ENCODE measurements at regions not wholly inside any gene's neighbourhood (a gene's known extent, or its start where the extent isn't known, plus 50 kb on each side); places are given as distances from the start of the nearest gene placed in this dataset.
"Not testable (repeated sequence)": the region's sequence is repeated elsewhere in the genome, so short reads cannot be mapped to it uniquely, and the experiment has no call there.

DNA sequence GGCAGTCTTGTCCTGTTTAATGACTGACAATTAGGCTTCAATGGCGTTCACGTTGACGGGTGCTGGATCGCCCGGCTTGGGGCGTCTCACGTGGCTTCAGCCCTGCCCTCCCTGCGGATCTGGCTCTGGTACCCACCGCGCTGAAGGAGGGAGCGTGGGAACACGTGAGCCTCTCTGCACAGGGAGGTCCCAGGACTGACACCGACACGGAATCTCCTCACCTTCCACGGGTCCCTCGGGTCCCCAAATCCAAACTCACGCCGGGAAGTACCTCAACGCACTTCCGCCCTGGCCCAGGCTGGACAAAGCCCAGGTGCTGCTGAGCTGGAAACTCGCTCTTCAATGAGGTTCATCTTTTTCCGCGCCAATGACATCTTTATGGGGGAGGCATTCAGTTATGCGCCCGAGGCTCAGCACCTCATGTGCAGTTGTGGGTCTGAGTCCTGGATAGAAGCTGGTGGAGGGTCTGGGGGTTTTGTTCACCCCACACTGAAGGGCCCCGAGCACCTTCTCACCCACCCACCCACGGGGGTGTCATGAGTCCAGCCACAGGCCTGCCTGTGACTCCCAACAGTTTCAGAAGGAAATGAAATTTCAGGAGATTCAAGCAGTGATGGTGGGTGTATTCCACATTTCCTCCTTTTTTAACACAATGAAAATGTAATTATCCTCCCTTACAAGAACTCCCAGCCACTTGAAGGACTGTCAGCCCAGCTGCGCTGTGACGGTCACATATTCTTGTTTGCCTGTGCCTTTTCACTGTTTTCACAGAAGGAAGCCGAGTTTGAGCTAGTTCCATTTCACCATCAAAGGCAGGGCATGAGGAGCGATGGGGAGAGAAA is 251.7 kb upstream of the SFSWAP start:
- DNase-seq (ENCODE audit: low read depth): no peak

DNA sequence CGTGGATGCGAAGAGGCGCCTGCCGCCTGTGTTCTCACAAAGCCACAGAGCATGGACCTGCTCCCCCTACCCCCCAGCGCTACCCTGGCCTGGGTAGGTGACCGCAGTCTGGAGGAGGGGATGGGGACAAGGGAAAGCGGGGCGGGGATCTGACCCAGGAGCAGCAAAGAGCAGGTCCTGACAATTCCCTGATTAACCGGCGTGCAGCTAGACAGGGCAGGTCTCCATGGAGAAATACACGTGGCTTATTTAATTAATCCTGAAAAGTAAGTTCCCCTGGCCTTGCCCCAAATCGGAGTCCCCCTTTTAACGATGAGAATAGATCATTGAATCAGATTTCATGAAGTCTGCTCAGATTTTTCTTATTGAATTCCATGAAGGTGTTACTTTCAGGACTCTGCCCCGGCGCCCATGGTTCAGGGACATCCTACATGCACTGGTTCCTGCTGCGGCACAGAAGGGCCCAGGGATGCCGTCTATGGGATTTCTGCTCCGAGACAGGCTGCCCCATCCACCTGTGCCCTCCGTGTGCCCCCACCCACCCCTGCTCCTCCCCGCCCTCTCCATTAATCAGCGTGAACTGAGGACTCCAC is 251.0 kb upstream of the SFSWAP start:
- no peak for DNase-seq (ENCODE audit: low read depth)

DNA sequence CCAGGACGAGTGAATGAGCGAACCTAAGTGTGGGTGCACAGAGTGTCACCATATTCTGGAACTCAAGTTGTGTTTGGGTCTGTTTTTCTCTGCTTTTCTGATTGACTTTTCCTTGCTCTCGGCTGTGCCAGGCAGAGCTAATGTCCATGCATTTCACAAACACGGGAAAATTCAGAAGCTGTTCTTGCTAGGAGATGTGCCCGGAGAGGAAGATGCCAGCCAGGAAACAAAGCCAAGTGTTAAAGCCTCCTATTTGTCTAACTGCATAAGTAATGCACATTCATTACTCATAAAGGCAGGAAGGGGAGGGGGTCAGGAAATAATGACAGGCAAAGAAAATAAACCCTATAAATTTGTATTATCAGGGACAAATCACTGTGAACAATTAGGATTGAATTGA is 250.4 kb upstream of the SFSWAP start:
- no peak for DNase-seq (ENCODE audit: low read depth)

DNA sequence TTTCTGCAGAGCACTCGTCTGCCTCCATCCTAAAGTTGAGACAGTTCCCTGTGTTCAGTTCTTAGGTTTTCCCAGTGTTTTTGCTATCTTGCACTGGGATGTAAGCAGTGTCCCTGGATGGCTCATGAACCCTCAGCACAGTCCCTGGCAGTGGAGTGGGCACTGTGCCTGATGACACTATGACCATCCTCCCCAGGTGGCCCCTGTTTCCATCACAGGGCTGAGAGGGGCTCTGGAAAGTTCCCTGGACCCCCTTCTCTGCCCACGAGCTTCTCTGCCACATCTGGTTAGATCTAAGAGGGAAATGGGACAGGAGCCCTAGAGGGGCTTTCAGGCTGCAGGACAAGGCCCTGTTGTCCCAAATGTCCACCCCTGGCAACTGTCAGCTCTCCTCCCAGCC is 249.8 kb upstream of the SFSWAP start:
- no peak for DNase-seq (ENCODE audit: low read depth)

DNA sequence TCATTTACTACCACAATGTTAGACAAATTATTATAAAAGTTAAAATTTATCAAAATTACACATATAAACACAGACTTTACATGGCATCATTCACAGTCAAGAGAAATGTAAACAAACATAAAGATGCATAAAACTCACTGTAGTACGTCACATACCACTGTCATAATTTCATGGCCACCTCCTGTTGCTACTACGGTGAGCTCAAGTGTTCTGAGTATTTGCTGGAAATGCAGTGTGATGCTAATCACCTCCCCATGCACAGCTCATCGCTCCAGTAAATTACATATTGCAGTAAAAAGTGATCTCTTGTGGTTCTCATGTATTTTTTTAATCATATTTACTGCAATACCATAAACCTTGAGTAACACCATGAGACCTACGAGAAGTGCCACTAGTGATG is 247.7 kb upstream of the SFSWAP start:
- no peak for DNase-seq (ENCODE audit: low read depth)

DNA sequence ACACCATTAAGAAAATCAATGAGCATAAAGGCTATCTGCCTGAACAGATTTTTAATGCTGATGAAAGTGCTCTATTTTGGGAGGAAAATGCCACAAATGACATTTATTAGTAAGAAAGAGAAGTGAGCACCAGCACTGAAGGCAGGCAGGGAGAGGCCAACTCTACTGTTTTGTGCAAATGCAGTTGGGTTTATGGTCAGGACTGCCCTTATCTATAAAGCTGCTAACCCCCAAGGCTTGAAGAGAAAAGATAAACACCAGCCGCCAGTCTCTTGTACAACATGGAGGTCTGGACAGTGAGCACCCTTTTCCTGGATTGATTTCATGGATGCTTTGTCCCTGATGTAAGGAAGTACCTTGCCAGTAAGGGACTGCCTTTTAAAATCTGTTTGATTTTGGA is 246.8 kb upstream of the SFSWAP start:
- DNase-seq (ENCODE audit: low read depth): no peak

DNA sequence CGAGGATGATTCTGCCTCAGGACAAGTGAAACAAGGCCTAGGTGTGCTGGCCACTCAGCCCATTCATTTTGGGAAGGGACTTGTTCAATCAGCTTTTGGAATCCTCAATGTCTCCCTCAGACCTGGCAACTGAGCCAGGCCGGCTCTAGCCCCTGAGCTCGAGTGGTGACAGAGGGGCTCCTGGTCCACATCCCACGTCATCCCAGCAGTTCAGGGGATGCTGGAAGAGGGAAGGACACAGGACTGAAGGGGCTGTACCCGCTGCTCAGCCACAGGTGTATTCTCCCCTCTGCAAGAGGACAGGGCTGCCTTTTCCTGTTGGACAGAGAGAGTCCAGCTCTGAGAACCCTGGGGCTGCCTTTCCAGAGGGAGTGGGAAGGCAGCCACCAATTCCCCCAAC is 244.6 kb upstream of the SFSWAP start:
- no peak for DNase-seq (ENCODE audit: low read depth)

DNA sequence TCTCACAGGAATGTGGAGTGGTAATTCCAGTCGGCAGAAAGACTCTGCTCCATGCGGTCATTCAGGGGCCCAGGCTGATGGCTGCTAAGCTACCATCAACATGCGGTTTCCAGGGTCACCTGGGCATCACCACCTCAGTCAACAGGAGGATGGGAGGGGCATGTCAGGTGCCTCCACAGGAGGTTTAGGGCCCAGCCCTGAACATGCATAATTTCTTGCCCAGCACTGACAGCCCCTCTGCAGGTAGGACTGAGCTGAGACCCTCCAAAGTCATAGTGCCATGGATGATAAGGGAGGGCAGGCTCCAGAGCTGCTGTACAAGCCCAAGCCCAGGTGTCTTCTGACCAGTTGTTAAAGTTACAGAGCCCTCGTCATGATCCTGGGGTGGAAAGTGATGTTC is 244.0 kb upstream of the SFSWAP start:
- no peak for DNase-seq (ENCODE audit: low read depth)

DNA sequence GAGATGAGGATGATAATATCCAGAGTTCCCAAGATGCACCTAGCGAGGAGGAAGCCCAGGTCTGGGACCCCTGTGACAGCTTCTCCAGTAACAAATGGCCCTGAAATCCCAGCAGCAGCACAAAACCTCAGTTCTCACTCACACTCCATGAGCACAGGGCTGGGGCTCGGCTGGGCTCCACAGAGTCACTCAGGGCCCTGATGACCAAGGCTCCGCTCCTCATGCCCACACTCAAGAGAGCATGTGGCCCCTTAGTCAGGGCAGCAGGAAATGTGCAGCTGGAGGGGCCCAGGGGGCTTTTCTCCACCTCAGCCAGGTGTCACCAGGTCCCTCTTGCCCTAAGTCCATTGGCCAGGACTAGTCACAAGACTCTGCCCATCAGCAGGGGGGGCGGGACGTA is 242.7 kb upstream of the SFSWAP start:
- DNase-seq (ENCODE audit: low read depth): no peak

DNA sequence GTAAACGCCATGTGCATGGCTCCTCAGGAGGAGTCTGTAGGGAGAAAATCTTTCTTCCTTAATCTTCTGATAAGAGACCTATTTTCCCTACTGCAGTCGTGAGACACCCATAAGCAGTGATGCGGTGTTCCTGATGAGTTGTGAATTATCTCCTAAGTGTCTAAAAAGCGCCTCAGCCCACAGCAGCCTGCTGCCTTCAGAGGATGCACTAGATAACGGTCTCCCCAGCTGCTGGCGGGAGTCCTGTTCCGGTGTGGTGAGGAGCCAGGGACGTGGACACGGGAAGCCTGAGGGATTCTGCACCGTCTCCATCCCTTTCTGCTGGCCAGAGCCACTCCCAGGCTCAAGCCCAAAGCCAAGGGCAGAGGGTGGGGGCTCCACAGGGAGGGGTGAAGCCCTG is 240.9 kb upstream of the SFSWAP start:
- DNase-seq (ENCODE audit: low read depth): not testable (repeated sequence)

DNA sequence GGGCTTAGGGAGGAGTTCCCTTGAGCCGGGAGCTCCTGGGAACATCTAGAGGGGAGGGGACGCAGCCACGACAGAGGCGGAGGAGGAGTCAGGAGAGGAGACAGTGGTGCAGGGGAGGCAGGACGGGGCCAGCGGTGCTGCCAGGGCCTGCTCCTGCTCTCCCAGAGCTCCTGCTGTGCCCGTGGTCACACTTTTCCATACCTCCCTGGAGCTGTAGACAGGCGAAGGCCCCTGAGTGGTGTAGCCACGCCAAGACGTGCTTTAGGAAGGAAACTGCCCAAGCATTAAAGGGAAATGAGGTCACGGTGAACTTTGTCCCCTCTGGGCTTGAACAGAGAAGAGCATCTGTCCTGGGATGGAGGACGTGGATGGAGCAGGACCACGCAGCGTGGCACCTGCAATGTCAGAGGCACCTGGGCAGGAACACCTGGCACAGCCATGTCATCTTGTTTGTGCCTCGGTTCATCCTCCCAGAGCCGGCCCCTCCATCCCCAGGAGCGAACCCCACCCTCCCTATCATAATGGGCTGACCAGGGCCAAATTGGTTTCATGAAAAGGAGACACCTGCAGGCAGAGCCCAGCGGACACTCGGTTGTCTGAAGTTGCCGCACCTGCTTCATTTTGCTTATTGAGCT is 239.5 kb upstream of the SFSWAP start:
- no peak for DNase-seq (ENCODE audit: low read depth)

DNA sequence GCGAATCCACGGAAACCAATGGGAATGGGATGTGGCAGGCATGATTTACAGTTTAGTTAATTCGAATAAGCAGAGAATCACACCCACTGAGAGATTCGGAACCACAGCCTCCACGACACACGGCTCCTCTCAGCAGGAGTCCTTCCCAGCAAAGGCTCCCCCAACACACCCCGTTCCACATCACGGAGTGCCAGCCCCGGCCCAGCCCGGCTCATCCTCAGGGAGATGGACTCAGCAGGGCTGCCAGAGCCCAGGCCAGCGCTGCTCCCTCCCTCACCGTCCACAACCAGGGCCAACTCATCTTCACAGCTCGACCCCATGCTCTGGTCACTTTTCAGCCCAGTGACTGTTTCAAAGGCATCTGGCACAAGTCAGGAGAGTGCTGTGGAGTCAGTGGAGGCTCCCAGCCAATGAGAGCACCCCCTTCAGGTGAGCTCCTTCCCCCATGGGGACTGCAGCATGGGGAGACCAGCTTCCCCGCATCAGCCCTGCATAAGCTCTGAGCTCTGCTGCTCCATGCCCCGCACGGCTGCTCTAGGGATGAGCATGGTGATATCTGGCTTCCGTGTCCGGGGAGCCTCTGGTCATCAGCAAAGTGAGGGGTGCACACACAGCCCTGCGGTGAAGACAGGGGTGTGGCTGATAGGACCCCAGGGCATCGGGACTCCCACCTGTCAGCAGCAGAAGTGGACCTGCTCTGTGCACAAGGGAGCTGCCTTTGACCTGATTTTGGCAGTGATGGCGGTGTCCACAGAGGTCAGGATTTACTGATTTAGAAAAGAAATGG is 238.8 kb upstream of the SFSWAP start:
- DNase-seq (ENCODE audit: low read depth): no peak

DNA sequence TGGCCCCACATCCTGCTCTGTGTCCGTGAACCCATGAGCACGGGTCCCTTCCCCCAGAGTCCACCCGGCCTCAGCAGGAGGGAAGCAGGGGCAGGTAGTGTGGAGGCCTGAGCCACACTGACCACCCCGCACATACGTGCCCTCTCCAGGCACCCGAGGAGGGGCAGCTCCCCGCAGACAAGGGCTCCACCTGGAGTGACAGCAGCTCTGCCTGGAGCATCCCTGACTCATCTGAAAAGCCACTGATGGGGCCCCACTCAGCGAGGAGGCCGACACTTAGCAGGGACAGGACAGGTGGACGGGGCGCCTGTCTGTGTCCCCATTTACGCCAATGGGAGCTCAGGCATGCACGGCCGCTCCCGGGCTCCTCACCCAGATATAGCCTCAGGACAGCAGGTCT is 237.6 kb upstream of the SFSWAP start:
- no peak for DNase-seq (ENCODE audit: low read depth)

DNA sequence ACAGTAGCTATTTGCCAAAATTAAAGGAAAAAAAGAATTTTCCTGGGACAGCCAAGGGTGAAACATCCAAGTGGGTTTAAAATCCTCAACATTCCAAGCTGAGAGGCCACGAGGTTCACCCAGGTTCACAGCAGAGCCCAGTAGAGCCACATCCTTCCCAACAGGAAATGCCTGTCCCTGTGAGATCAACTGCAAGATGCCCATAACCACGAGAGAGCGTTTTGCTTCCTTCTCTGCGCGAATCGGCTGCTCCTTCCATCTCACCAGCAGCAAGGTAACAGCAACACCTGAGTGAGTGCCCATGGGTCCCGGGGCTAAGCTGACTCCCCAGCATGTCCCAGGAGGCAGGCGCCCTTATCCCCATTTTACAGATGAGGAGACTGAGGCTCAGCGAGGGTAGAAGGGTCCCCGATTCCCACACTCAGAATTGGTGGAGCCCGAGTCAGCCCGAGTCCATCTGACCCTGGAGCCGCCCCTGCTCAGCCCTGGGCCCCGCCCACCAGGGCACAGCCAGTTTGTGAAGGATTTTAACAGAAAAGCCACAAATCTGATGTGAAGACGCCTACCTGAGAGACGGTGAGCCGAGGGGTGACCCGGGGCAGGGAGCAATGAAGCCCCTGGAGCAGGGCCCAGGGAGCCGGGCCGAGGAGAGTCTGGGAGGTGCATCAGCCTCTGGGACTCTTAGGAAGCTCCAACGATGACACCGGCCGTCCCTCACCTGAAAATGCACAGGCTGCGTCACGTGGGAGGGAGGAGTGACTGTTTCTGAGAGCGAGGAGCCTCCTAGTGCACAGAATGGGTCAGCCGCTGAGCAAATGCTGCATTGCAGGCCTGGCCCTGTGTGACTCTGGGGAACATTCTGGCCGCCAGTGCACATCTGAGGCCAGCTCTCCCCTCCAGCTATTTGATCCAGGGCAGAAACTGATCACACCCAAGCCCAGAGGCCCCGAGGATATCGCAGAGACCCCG is 236.9 kb upstream of the SFSWAP start:
- DNase-seq (ENCODE audit: low read depth): no peak

DNA sequence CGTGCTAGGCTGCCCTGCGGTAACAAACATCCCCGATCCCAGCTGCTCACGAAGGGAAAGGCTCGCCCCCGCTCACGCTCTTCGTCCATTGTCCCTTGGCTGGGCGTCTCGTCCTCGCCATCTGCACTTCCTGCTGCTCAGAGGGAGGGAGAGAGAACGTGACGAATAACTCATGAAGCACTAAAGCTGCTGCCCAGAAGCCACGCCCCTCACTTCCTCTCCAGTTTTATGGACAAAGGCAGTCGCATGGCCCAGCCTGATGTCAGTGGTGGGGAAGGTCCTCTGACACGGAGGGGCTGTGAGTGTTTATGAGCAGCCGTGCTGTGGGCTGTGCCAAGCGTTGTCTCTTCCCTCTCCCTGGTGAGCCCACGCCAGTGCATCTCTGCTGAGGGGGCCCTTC is 235.9 kb upstream of the SFSWAP start:
- DNase-seq (ENCODE audit: low read depth): not testable (repeated sequence)

DNA sequence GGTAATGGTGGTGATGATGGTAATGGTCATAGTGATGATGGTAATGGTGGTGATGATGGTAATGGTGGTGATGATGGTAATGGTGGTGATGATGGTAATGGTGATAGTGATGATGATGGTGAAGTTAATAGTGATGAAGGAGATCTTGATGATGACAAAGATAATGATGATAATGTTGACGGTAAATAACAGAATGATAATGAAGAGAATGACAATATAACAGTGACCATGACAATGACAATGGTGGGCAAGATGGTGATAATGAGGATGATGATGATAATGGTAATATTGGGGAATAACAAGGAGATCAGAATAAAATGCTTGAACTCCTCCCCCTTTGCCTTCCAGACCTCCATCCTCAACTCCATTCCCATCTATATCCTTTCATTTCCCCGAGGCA is 233.3 kb upstream of the SFSWAP start:
- DNase-seq (ENCODE audit: low read depth): no peak

DNA sequence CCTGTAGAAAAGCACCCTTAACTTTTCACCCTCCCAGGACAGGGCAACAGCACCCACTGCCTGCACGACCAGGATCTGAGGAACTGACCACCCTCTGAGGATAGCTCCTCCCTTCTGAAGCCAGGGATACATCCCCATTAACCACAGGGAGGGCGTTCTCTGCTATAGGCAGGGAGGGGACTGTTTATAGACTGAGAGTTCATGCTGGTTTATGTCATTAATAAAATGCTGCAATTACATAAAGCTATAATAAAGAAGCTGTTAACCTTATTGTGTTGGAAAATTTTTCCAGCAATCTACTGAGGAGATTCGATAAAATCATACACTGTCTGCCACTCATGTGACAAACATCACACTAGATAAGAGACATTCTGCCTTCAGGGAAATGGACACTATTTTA is 232.4 kb upstream of the SFSWAP start:
- no peak for DNase-seq (ENCODE audit: low read depth)

DNA sequence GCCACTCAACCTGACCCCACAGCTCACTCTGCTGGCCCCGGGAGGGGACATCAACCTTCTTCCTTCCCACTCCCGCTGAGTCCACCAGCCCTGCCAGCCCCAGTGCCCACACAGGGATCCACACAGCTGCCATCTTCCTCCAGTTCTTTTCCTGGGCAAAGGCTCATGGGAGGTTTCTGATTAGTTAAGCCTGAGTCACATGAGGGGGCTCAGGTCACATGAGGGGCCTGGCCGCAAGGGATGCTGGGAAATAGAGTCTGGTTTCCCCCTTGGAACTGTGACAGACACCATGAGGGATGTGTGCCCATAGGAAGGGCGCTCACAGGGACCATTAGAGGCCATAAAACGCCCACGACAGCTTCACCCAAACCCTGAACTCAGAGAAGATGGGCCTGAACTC is 228.7 kb upstream of the SFSWAP start:
- DNase-seq (ENCODE audit: low read depth): no peak

DNA sequence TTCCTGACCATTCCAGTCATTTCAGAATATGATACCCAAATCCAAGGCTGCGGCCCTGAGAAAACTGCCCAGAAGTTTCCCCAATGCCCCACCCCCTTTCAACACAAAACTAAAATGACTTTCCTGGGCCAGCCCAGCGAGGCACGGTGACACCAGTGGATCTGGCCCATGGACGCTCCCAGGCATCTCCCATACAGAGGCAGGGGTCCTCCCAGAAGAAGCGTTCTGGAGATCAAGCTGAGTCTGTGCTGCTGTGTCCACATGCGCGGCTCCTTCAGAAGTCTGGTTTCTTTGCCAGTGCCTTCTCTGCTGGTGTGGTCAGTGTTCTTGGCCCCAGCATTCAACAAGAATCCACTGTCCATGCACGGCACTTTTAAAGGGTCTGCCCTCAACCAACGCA is 228.2 kb upstream of the SFSWAP start:
- DNase-seq (ENCODE audit: low read depth): no peak

DNA sequence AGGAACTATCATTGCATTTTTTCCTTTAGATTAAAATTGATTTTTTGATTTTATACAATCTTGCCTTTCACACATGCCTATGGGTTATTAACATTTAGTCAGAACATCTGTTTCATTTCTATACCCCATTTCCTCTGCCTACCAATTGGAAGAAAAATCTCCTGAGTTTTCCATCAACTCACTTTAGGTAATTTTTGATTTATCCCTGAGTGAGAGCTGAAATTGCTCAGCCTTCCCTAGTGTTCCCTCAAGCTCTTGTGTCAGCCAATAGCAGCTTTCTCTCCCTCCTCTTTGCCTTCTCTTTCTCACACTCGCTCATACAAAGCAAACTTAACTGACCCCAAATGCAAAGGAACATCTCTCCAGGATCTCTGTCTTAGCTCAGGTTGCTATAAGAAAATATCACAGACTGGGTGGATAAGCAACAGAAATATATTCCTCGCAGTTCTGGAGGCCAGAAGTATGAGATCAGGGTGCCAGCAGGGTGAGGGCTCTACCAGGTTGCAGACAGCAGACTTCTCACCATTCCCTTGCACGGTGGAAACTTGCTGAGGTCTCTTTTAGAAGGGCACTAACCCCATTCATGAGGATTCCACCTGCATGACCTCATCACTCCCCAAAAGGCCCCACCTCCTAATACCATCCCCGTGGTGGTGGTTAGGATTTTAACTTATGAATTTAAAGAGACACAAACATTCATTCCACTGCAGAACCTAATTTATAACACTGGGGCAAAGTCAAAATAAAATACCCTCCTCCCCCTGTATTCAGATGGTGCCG is 224.2 kb upstream of the SFSWAP start:
- DNase-seq (ENCODE audit: low read depth): no peak

Measured in stimulated activated CD8-positive, alpha-beta memory T cell treated with anti-CD3 and anti-CD28 coated beads, Interleukin-12 subunit alpha, Interleukin-12 subunit beta, amount 100 ng/mL, for 4 hours (primary cell).